AG04450 (cell line): ENCODE measurements at regions not wholly inside any gene's neighbourhood (a gene's known extent, or its start where the extent isn't known, plus 50 kb on each side); places are given as distances from the start of the nearest gene placed in this dataset.
"Not testable (repeated sequence)": the region's sequence is repeated elsewhere in the genome, so short reads cannot be mapped to it uniquely, and the experiment has no call there.

Source experiments
- CTCF ChIA-PET: fragments of 300-600, 350-600 bp; formaldehyde crosslinking; extraction: SDS; loops from one replicate; lab custom pipeline; 2022; ENCODE audit warnings: antibody characterized with exemption, inconsistent platforms; lab: Charles Lee
- POLR2A ChIA-PET: fragments of 350-600 bp; formaldehyde crosslinking; extraction: SDS; loops from one replicate; lab custom pipeline; 2021; ENCODE audit warnings: antibody characterized with exemption, inconsistent platforms; lab: Yijun Ruan, JAX
- DNase-seq: peaks from one replicate; pipeline ENCODE4 v3.0.0-alpha.2; 2011; ENCODE audit warnings: low read depth, low spot score
- H3K27ac ChIP-seq: one replicate; pipeline ENCODE4 v1.5.1; 2012; ENCODE audit warnings: low read depth, low read length, control low read depth
- H3K27me3 ChIP-seq: one replicate; pipeline ENCODE4 v1.6.0; 2012; ENCODE audit warnings: low read length; ENCODE audit not compliant: control insufficient read depth, insufficient read depth
- H3K4me3 ChIP-seq: 2 replicates; pipeline ENCODE4 v1.5.1; 2011; ENCODE audit warnings: mild to moderate bottlenecking, low read depth, low read length, control low read depth
- H3K9me3 ChIP-seq: 2 replicates; pipeline ENCODE4 v1.5.1; 2012; ENCODE audit warnings: low read length; ENCODE audit not compliant: control insufficient read depth, insufficient read depth
- CTCF ChIP-seq: IDR thresholded peaks from 2 replicates; pipeline ENCODE4 v1.5.1; 2011; ENCODE audit warnings: low read depth, low read length, control low read depth, inconsistent platforms

GRCh38 chr1:181216591-181216994, 128.1 kb downstream of the IER5 start:
- no peak for TF ChIP-seq CTCF
- Histone ChIP-seq H3K27ac (no peak overlapping the region), H3K9me3 (no peaks in the 10 kb centered on the region), H3K4me3 (no peak overlapping the region), H3K27me3 (peaks cover 3% of the 10 kb centered on the region)
- POLR2A ChIA-PET: no interaction called here
- no peak for DNase-seq
- CTCF ChIA-PET: no interaction called here

- no peak for DNase-seq
- ChIA-PET POLR2A (no interaction called here), CTCF (interaction anchor here (0.7 kb wide), 1 partner anchor 9 kb away, joined by 3 read pairs; no protein-coding TSS in a partner anchor)
- Histone ChIP-seq H3K27me3 (no peaks in the 10 kb centered on the region), H3K4me3 (no peak overlapping the region), H3K27ac (no peak overlapping the region), H3K9me3 (no peaks in the 10 kb centered on the region)
- no peak for TF ChIP-seq CTCF
Measured at GRCh38 chr1:181219938-181220337, 131.4 kb downstream of the IER5 start.

- Histone ChIP-seq H3K4me3 (no peak overlapping the region), H3K9me3 (no peaks in the 10 kb centered on the region), H3K27ac (no peak overlapping the region), H3K27me3 (no peaks in the 10 kb centered on the region)
- CTCF ChIA-PET: no interaction called here
- POLR2A ChIA-PET: no interaction called here
- DNase-seq: no peak
- no peak for TF ChIP-seq CTCF
Measured at GRCh38 chr1:181221078-181221477, 132.6 kb downstream of the IER5 start.

- ChIA-PET CTCF (no interaction called here), POLR2A (no interaction called here)
- no peak for TF ChIP-seq CTCF
- Histone ChIP-seq H3K9me3 (no peaks in the 10 kb centered on the region), H3K4me3 (no peak overlapping the region), H3K27me3 (no peaks in the 10 kb centered on the region), H3K27ac (no peak overlapping the region)
- DNase-seq: no peak
Measured at GRCh38 chr1:181222972-181223505, 134.5 kb downstream of the IER5 start.

GRCh38 chr1:181226728-181227127, 138.2 kb downstream of the IER5 start:
- CTCF ChIA-PET: interaction anchor here (2.1 kb wide), 1 partner anchor 198 kb away, joined by 7 read pairs; no protein-coding TSS in a partner anchor
- DNase-seq, H3K9me3 ChIP-seq, H3K27ac ChIP-seq, POLR2A ChIA-PET, H3K4me3 ChIP-seq, H3K27me3 ChIP-seq: not testable (repeated sequence)
